GM18868 (cell line): ENCODE measurements at regions not wholly inside any gene's neighbourhood (a gene's known extent, or its start where the extent isn't known, plus 50 kb on each side); places are given as distances from the start of the nearest gene placed in this dataset.
"Not testable (repeated sequence)": the region's sequence is repeated elsewhere in the genome, so short reads cannot be mapped to it uniquely, and the experiment has no call there.

Experiments used
- ATAC-seq: cut with Tn5 transposase; IDR thresholded peaks from one replicate; pipeline ENCODE4 v1.9.1; 2021; ENCODE audit warnings: mild to moderate bottlenecking, moderate library complexity; ENCODE audit not compliant: unreplicated experiment

- ATAC-seq: no peak
These were observed 2132.1 kb downstream of the NCAM2 start for GRCh38 chr21:23130308-23130707.

GRCh38 chr21:23131177-23131576, 2133.0 kb downstream of the NCAM2 start:
- no peak for ATAC-seq

GRCh38 chr21:23138797-23139196, 2140.6 kb downstream of the NCAM2 start:
- ATAC-seq: no peak

GRCh38 chr21:23152130-23152529, 2153.9 kb downstream of the NCAM2 start:
- ATAC-seq: no peak

- ATAC-seq: not testable (repeated sequence)
These were observed 2155.6 kb downstream of the NCAM2 start for GRCh38 chr21:23153842-23154241.

GRCh38 chr21:23155281-23155680, 2157.1 kb downstream of the NCAM2 start:
- no peak for ATAC-seq

- no peak for ATAC-seq
These were observed 2162.7 kb downstream of the NCAM2 start for GRCh38 chr21:23160914-23161313.

- no peak for ATAC-seq
These were observed 2164.2 kb downstream of the NCAM2 start for GRCh38 chr21:23162198-23162946.
